ENCODE measurements at regions not wholly inside any gene's neighbourhood (a gene's known extent, or its start where the extent isn't known, plus 50 kb on each side); places are given as distances from the start of the nearest gene placed in this dataset.
A peak's percentile ranks its signal among the peaks of the same experiment; 100 is the strongest.

DNA sequence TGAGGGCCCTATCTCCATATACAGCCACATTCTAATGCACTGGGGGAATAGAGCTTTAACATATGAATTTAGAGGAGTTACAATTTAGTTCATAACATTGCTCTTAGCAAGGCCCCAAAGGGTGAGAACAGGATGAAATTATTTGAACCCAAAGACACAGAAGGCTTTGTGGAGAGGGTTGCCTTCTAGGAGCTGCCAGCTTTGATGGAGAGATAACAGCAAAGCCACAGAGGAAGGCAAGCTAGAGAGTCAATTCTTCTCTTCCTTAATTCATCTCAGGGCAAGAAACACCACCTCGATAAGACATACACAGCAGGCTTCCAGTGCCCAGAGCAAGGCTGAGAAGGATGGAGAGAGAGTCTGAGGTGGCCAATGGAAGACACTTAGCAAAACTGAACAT, 94.8 kb upstream of the TMPRSS15 start:
- 39 to 47% methylated on average over 1 of the region's 1 CpG for WGBS, 2 donors
- no peaks in the 10 kb centered on the region for H3K9me3 ChIP-seq
- no peaks in the 10 kb centered on the region for H3K36me3 ChIP-seq
- TF ChIP-seq, protein P1, sequence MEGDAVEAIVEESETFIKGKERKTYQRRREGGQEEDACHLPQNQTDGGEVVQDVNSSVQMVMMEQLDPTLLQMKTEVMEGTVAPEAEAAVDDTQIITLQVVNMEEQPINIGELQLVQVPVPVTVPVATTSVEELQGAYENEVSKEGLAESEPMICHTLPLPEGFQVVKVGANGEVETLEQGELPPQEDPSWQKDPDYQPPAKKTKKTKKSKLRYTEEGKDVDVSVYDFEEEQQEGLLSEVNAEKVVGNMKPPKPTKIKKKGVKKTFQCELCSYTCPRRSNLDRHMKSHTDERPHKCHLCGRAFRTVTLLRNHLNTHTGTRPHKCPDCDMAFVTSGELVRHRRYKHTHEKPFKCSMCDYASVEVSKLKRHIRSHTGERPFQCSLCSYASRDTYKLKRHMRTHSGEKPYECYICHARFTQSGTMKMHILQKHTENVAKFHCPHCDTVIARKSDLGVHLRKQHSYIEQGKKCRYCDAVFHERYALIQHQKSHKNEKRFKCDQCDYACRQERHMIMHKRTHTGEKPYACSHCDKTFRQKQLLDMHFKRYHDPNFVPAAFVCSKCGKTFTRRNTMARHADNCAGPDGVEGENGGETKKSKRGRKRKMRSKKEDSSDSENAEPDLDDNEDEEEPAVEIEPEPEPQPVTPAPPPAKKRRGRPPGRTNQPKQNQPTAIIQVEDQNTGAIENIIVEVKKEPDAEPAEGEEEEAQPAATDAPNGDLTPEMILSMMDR (IDR thresholded peaks at IDR 0.05), result no peak
- TF ChIP-seq POLR2A (IDR thresholded peaks at IDR 0.05) (no peak), EP300 (IDR thresholded peaks at IDR 0.05) (no peak), POLR2AphosphoS5 (IDR thresholded peaks at IDR 0.05) (no peak)
- H3K27ac ChIP-seq, result no peak overlapping the region
- no peak overlapping the region for H3K4me3 ChIP-seq
- no peaks in the 10 kb centered on the region for H3K4me1 ChIP-seq
- no peaks in the 10 kb centered on the region for H3K27me3 ChIP-seq
- ATAC-seq (ENCODE audit: low FRiP score in 2 of 2) (no peak), DNase-seq (no peak)

DNA sequence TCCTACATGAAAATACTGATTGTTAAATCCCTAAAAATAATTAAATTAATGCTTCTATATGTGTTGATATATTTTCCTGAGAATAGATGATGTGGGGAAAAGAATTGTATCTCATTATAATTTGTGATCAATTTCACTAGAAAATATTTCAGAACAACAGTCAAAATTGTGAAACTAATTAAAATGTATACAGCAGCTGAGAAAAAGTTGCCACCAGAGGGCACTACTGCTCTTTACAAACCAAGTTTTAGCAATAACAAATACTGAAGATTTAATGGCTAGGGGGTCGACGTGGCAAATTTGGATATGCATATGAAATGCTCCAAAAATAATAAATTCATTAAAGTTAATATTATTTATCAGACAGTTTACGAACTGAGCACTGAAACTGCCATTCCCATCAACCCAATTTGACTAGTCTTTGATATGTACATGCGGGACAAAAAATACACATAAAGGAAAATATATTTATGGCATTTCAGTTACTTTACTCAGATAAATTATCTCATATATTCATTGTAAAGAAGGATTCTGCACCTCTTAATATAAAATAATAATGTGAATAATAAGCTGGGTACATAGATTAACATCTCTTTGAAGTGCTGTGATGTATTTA, 96.3 kb upstream of the TMPRSS15 start:
- Histone ChIP-seq H3K36me3 (no peaks in the 10 kb centered on the region), H3K9me3 (no peaks in the 10 kb centered on the region), H3K4me3 (no peak overlapping the region), H3K27ac (no peak overlapping the region), H3K4me1 (no peaks in the 10 kb centered on the region), H3K27me3 (no peaks in the 10 kb centered on the region)
- 30 to 33% methylated on average over 4 of the region's 4 CpGs for WGBS, 2 donors
- DNase-seq (peak in 1 of 2 donors; percentile 22), ATAC-seq (ENCODE audit: low FRiP score in 2 of 2) (no peak)
- TF ChIP-seq EP300 (IDR thresholded peaks at IDR 0.05), result no peak
- TF ChIP-seq, protein P1 (IDR thresholded peaks at IDR 0.05), result peak in 4 of 6 experiments; percentile 43 to 49 (median 46)

DNA sequence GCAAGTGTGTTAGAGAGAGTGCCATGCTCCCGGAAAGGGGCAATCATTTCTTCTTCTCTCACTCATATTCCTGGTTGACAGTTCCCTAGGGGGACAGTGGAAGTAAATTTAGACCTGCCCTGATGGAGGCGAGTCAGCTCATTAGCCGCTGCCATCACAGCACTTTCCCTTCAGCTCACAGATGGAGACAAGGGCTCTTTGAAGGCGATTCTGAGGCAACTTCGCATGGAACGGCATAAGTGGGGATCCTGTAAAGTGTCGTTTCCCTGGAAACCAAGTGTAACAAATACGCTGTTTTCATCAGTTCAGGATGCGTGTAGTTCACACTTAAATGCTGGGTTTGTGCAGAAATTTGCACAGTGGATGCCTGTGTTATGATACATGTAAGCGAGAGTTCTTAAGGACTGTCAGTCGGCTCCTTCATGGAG, 114.5 kb upstream of the TMPRSS15 start:
- H3K9me3 ChIP-seq, result no peaks in the 10 kb centered on the region
- no peak for ATAC-seq (ENCODE audit: low FRiP score in 2 of 2)
- H3K27me3 ChIP-seq, result no peaks in the 10 kb centered on the region
- 62 to 74% methylated on average over 11 of the region's 11 CpGs for WGBS, 2 donors
- H3K4me3 ChIP-seq, result no peak overlapping the region
- TF ChIP-seq POLR2A (IDR thresholded peaks at IDR 0.05) (no peak), POLR2AphosphoS5 (IDR thresholded peaks at IDR 0.05) (no peak), EP300 (IDR thresholded peaks at IDR 0.05) (no peak)
- TF ChIP-seq, protein P1 (IDR thresholded peaks at IDR 0.05), result no peak
- no peaks in the 10 kb centered on the region for H3K36me3 ChIP-seq
- DNase-seq, result no peak
- no peak overlapping the region for H3K27ac ChIP-seq
- no peaks in the 10 kb centered on the region for H3K4me1 ChIP-seq

DNA sequence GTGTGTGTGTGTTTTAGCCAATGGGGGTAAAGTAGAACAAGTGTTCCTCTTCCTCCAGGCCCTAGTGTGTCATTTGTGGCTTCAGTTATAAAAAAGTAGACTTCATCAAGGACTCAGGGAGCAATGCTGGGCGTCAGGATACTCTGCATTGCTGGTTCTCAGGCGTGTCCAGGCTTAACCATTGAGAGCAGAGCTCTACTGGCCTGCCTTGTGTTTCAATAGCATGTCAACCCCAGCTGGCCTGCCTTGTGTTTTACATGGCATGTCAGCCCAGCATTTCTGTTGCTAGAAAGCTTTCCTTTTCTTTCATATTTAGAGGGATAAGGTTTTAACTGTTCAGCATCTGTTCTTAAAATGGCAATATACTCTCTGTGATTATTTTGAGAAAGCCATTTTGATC, 117.6 kb upstream of the TMPRSS15 start:
- no peak for ATAC-seq (ENCODE audit: low FRiP score in 2 of 2)
- 33 to 37% methylated on average over 2 of the region's 2 CpGs for WGBS, 2 donors

More for the DNA sequence above, 117.6 kb upstream of the TMPRSS15 start:
- H3K9me3 ChIP-seq, result no peaks in the 10 kb centered on the region
- H3K4me1 ChIP-seq, result no peaks in the 10 kb centered on the region
- no peak overlapping the region for H3K4me3 ChIP-seq
- no peaks in the 10 kb centered on the region for H3K36me3 ChIP-seq
- no peaks in the 10 kb centered on the region for H3K27me3 ChIP-seq
- no peak overlapping the region for H3K27ac ChIP-seq
- DNase-seq, result no peak
- TF ChIP-seq POLR2A (IDR thresholded peaks at IDR 0.05), result no peak
- TF ChIP-seq POLR2AphosphoS5 (IDR thresholded peaks at IDR 0.05), result no peak
- TF ChIP-seq, protein P1 (IDR thresholded peaks at IDR 0.05), result no peak
